Gastrocnemius medialis (tissue), 4 donors: ENCODE measurements at regions not wholly inside any gene's neighbourhood (a gene's known extent, or its start where the extent isn't known, plus 50 kb on each side); places are given as distances from the start of the nearest gene placed in this dataset.

Source experiments
- ATAC-seq, 2 donors: fragments of 150-250 bp; one replicate each; pipeline ENCODE4 v1.9.1; 2016
- DNase-seq, 2 donors: peaks; one replicate each; pipeline ENCODE4 v3.0.0-alpha.2; 2019
- H3K27ac ChIP-seq, 4 donors: fragments of 200-600 bp; sonication (generic); 1 replicate in 1 of 4; 2 replicates in 3 of 4; pipeline ENCODE4 v1.5.1; 2016 to 2018; ENCODE audit warnings: mild to moderate bottlenecking in 2 of 4, moderate library complexity in 1 of 4
- H3K27me3 ChIP-seq, 3 donors: fragments of 200-600 bp; sonication (generic) in 2 of 3; 1 replicate in 1 of 3; 2 replicates in 2 of 3; pipeline versions ENCODE4 v1.5.1 to v1.6.0; 2016 to 2019; ENCODE audit warnings: mild to moderate bottlenecking in 1 of 3, moderate library complexity in 1 of 3
- H3K36me3 ChIP-seq, 2 donors: fragments of 200-600 bp; sonication (generic) in 1 of 2; one replicate each; pipeline ENCODE4 v1.5.1; 2017 to 2018
- H3K4me1 ChIP-seq, 2 donors: fragments of 200-600 bp; sonication (generic) in 1 of 2; one replicate each; pipeline ENCODE4 v1.5.1; 2016 to 2017; ENCODE audit warnings: mild to moderate bottlenecking in 2 of 2
- H3K4me3 ChIP-seq, 4 donors: fragments of 200-600 bp; sonication (generic) in 3 of 4; 1 replicate in 1 of 4; 2 replicates in 3 of 4; pipeline ENCODE4 v1.5.1; 2016 to 2019; ENCODE audit warnings: mild to moderate bottlenecking in 2 of 4
- H3K9me3 ChIP-seq, 3 donors: fragments of 200-600 bp; sonication (generic) in 2 of 3; 1 replicate in 1 of 3; 2 replicates in 2 of 3; pipeline ENCODE4 v1.5.1; 2016 to 2019
- CTCF ChIP-seq, 5 experiments: fragments of 450-650 bp in 3 of 5; fragments of 200-600 bp in 2 of 5; sonication (generic) in 2 of 5; IDR thresholded peaks in 4 of 5; conservative IDR thresholded peaks in 1 of 5; 1 replicate in 4 of 5; 2 replicates in 1 of 5; pipeline ENCODE4 v1.5.1; 2016 to 2019; ENCODE audit warnings: antibody characterized with exemption in 5 of 5, mild to moderate bottlenecking in 3 of 5, moderate library complexity in 3 of 5
- POLR2A ChIP-seq, 2 donors: fragments of 450-650 bp; IDR thresholded peaks; one replicate each; pipeline ENCODE4 v1.6.1; 2017; ENCODE audit warnings: antibody characterized with exemption in 2 of 2, mild to moderate bottlenecking in 2 of 2, moderate library complexity in 2 of 2
- in situ Hi-C, 4 donors: fragments of 200-750 bp; cut with MboI; loops; one replicate each; pipeline versions ENCODE4 v1.15.0 to v1.8.0; 2017; ENCODE audit warnings: low sequenced_read_pairs in 4 of 4
- intact Hi-C: fragments of 100-400 bp; cut with DNase I; formaldehyde crosslinking; loops from one replicate; pipeline ENCODE4 v1.15.1; 2023; ENCODE audit warnings: low total_unique reads

GRCh38 chr2:133748007-133748700 is 179.9 kb upstream of the NCKAP5 start:
- in situ Hi-C loops: no loop called here
- no peak for ATAC-seq

DNA sequence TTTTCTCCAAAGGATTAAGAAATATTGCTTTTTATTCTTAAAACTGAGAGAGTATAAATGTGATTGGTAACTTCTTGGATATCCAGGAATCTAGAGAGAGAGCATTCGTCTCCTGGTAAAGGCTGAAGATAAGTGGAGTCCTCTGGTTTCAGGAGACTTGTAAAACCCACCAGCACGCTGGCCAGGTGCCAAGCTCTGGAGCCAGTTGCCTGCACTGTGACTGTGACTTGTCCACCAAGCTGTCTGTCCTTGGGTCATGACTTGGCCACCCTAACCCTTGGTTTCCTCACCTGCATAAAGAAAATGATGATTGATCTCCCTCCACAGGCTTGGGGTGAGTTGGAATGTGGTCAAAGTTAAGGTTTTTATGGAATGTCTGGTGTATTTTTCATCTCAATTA is 185.4 kb upstream of the NCKAP5 start:
- intact Hi-C loops: no loop called here
- no peaks in the 10 kb centered on the region for H3K9me3 ChIP-seq
- H3K4me3 ChIP-seq: no peak overlapping the region
- in situ Hi-C loops: no loop called here
- DNase-seq (no peak), ATAC-seq (no peak)
- TF ChIP-seq CTCF (IDR thresholded peaks at IDR 0.05 in 4 of 5, conservative IDR thresholded peaks at IDR 0.05 in 1 of 5) (no peak), POLR2A (IDR thresholded peaks at IDR 0.05) (no peak)
- H3K36me3 ChIP-seq: no peaks in the 10 kb centered on the region
- H3K4me1 ChIP-seq: peaks cover 3 to 6% of the 10 kb centered on the region in 2 donors
- no peak overlapping the region for H3K27ac ChIP-seq
- H3K27me3 ChIP-seq: no peaks in the 10 kb centered on the region

More at GRCh38 chr2:133748007-133748700, 179.9 kb upstream of the NCKAP5 start:
- Histone ChIP-seq H3K4me3 (no peak overlapping the region), H3K36me3 (no peaks in the 10 kb centered on the region), H3K27ac (no peak overlapping the region), H3K9me3 (no peaks in the 10 kb centered on the region), H3K4me1 (no peaks in the 10 kb centered on the region), H3K27me3 (no peaks in the 10 kb centered on the region)
- TF ChIP-seq POLR2A (IDR thresholded peaks at IDR 0.05): no peak
- no peak for TF ChIP-seq CTCF (IDR thresholded peaks at IDR 0.05 in 4 of 5, conservative IDR thresholded peaks at IDR 0.05 in 1 of 5)
- intact Hi-C loops: no loop called here
- no peak for DNase-seq

DNA sequence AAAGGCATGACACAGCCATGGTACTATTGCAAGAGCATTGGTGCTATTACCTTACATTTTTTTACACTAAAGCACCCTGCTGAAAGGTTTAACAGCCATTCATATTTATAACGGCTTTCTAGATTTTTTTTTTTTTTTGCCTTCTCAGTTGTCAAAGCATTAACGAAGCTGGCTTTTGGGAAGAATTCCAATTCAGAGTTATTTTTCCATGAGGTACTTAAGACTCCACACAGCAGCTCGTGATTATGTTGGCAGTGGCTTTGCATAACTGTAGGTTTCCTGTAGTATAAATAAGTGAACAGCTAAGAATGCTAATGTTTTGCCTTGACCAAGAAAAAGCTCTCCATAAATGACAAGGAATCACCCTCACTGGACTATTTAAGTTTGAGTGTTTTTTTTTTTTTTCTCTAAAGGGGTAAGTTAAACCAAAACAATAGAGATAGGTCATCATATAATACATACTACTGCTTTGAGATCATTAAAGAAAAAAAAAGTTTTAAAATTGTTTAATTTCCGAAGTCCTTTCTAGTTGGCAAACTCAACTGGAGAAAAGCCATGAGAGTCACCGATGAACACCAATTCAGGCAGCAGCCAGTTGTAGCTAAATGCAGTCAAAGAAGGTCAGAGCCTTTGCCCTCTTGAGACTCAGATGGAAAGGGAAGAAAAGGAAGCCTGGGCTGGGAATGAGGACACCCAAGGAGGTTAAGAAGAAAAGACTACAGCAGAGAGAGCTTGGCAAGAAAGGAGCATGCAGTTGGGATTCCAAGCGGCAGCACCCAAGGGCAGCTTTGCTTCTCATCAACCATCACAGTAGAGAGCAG is 187.4 kb upstream of the NCKAP5 start:
- TF ChIP-seq CTCF (IDR thresholded peaks at IDR 0.05 in 4 of 5, conservative IDR thresholded peaks at IDR 0.05 in 1 of 5) (no peak), POLR2A (IDR thresholded peaks at IDR 0.05) (no peak)
- no peaks in the 10 kb centered on the region for H3K27me3 ChIP-seq
- H3K4me3 ChIP-seq: no peak overlapping the region
- no peak overlapping the region for H3K27ac ChIP-seq
- no peaks in the 10 kb centered on the region for H3K36me3 ChIP-seq
- no peaks in the 10 kb centered on the region for H3K9me3 ChIP-seq
- intact Hi-C loops: no loop called here
- ATAC-seq (no peak), DNase-seq (no peak)
- H3K4me1 ChIP-seq: peaks cover 3 to 6% of the 10 kb centered on the region in 2 donors
- in situ Hi-C loops: no loop called here

DNA sequence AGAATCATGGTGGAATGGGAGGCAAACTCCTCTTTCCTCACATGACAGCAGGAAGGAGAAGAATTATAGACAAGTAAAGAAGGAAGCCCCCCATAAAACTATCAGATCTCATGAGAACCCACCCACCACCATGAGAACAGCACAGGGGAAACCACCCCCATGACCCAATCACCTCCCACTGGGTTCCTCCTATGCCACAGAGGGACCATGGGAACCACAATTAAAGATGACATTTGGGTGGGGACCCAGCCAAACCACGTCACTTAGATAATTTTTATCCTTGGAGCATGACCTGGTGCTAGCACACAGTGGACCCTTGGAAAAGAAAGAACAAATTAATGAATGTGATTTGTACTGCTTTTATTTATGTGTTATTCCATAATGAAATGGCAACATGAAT is 188.6 kb upstream of the NCKAP5 start:
- Histone ChIP-seq H3K9me3 (no peaks in the 10 kb centered on the region), H3K4me3 (no peak overlapping the region), H3K27ac (no peak overlapping the region), H3K4me1 (peaks cover 3 to 6% of the 10 kb centered on the region in 2 donors), H3K27me3 (no peaks in the 10 kb centered on the region), H3K36me3 (no peaks in the 10 kb centered on the region)
- intact Hi-C loops: no loop called here
- in situ Hi-C loops: no loop called here
- ATAC-seq (no peak), DNase-seq (no peak)
- TF ChIP-seq POLR2A (IDR thresholded peaks at IDR 0.05) (no peak), CTCF (IDR thresholded peaks at IDR 0.05 in 4 of 5, conservative IDR thresholded peaks at IDR 0.05 in 1 of 5) (no peak)
